HG03457 (cell line): ENCODE measurements at regions not wholly inside any gene's neighbourhood (a gene's known extent, or its start where the extent isn't known, plus 50 kb on each side); places are given as distances from the start of the nearest gene placed in this dataset.
"Not testable (repeated sequence)": the region's sequence is repeated elsewhere in the genome, so short reads cannot be mapped to it uniquely, and the experiment has no call there.

Experiments used
- ATAC-seq: cut with Tn5 transposase; IDR thresholded peaks from one replicate; pipeline ENCODE4 v1.9.1; 2021; ENCODE audit warnings: moderate number of reproducible peaks; ENCODE audit not compliant: unreplicated experiment

- not testable (repeated sequence) for ATAC-seq
Observed at GRCh38 chr7:112592565-112593263, 111.9 kb downstream of the LSMEM1 start.

GRCh38 chr7:112594397-112594796 lies 113.6 kb downstream of the LSMEM1 start:
- ATAC-seq = no peak

GRCh38 chr7:112596260-112596659 lies 115.5 kb downstream of the LSMEM1 start:
- no peak for ATAC-seq

- no peak for ATAC-seq
Observed at GRCh38 chr7:112596981-112597380, 116.2 kb downstream of the LSMEM1 start.

GRCh38 chr7:112603673-112604072 lies 122.9 kb downstream of the LSMEM1 start:
- ATAC-seq = no peak

GRCh38 chr7:112610636-112611035 lies 129.8 kb downstream of the LSMEM1 start:
- ATAC-seq = no peak

- ATAC-seq = no peak
Observed at GRCh38 chr7:112615701-112616100, 134.9 kb downstream of the LSMEM1 start.

- ATAC-seq = no peak
Observed at GRCh38 chr7:112616295-112616694, 135.5 kb downstream of the LSMEM1 start.

- ATAC-seq = no peak
Observed at GRCh38 chr7:112619343-112619742, 138.6 kb downstream of the LSMEM1 start.

GRCh38 chr7:112622159-112622715 lies 141.4 kb downstream of the LSMEM1 start:
- no peak for ATAC-seq

GRCh38 chr7:112624416-112624815 lies 143.6 kb downstream of the LSMEM1 start:
- no peak for ATAC-seq

- no peak for ATAC-seq
Observed at GRCh38 chr7:112630565-112630964, 149.8 kb downstream of the LSMEM1 start.

GRCh38 chr7:112634107-112634506 lies 153.3 kb downstream of the LSMEM1 start:
- no peak for ATAC-seq

- no peak for ATAC-seq
Observed at GRCh38 chr7:112635742-112636141, 154.5 kb downstream of the TMEM168 start.

GRCh38 chr7:112638675-112639400 lies 151.4 kb downstream of the TMEM168 start:
- no peak for ATAC-seq

GRCh38 chr7:112640685-112641084 lies 149.5 kb downstream of the TMEM168 start:
- ATAC-seq = no peak

GRCh38 chr7:112646783-112647182 lies 143.4 kb downstream of the TMEM168 start:
- ATAC-seq = no peak

- ATAC-seq = no peak
Observed at GRCh38 chr7:112648781-112649180, 141.4 kb downstream of the TMEM168 start.

GRCh38 chr7:112649560-112649959 lies 140.6 kb downstream of the TMEM168 start:
- ATAC-seq = no peak

GRCh38 chr7:112654322-112655216 lies 135.6 kb downstream of the TMEM168 start:
- no peak for ATAC-seq

GRCh38 chr7:112665709-112666108 lies 124.5 kb downstream of the TMEM168 start:
- no peak for ATAC-seq
